Upper lobe of left lung (tissue), 6 donors: ENCODE measurements at regions not wholly inside any gene's neighbourhood (a gene's known extent, or its start where the extent isn't known, plus 50 kb on each side); places are given as distances from the start of the nearest gene placed in this dataset.
A peak's percentile ranks its signal among the peaks of the same experiment; 100 is the strongest.

Experiments
- ATAC-seq, 2 donors: fragments of 200-7000 bp; cut with Tn5 transposase; one replicate each; pipeline ENCODE4 v1.9.1; 2022; ENCODE audit warnings: mild to moderate bottlenecking in 2 of 2, moderate library complexity in 2 of 2; ENCODE audit not compliant: low FRiP score in 2 of 2
- DNase-seq, 2 donors: peaks; one replicate each; pipeline ENCODE4 v3.0.0-alpha.2; 2019 to 2020
- H3K27ac ChIP-seq, 4 donors: fragments of 200-600 bp; sonication (generic); one replicate each; pipeline ENCODE4 v1.5.1; 2016 to 2019
- H3K27me3 ChIP-seq, 4 donors: fragments of 200-600 bp; sonication (generic); one replicate each; pipeline ENCODE4 v1.5.1; 2017 to 2019
- H3K36me3 ChIP-seq, 4 donors: fragments of 200-600 bp; sonication (generic); one replicate each; pipeline ENCODE4 v1.5.1; 2016 to 2019
- H3K4me1 ChIP-seq, 4 donors: fragments of 200-600 bp; sonication (generic); one replicate each; pipeline ENCODE4 v1.5.1; 2018 to 2019
- H3K4me3 ChIP-seq, 4 donors: fragments of 200-600 bp; sonication (generic); one replicate each; pipeline ENCODE4 v1.5.1; 2017 to 2019; ENCODE audit warnings: mild to moderate bottlenecking in 2 of 4, moderate library complexity in 1 of 4
- H3K9me3 ChIP-seq, 4 donors: fragments of 200-600 bp; sonication (generic); one replicate each; pipeline ENCODE4 v1.5.1; 2018 to 2019
- EP300 ChIP-seq, 4 donors: sonication (generic); formaldehyde crosslinking; IDR thresholded peaks; one replicate each; pipeline ENCODE4 v1.5.1; 2017; ENCODE audit warnings: antibody characterized with exemption in 4 of 4, control low read depth in 2 of 4
- POLR2A ChIP-seq, 4 donors: fragments of 450-650 bp; IDR thresholded peaks; one replicate each; pipeline ENCODE4 v1.5.1; 2016 to 2017; ENCODE audit warnings: antibody characterized with exemption in 4 of 4, mild to moderate bottlenecking in 2 of 4
- POLR2AphosphoS5 ChIP-seq, 2 donors: sonication (generic); formaldehyde crosslinking; IDR thresholded peaks; one replicate each; pipeline ENCODE4 v1.5.1; 2017; ENCODE audit warnings: antibody characterized with exemption in 2 of 2
- WGBS, 2 donors: methylation state at CpG; one replicate each; pipeline ENCODE4 v1.1.5; 2017 to 2018; 5-methylcytosine and 5-hydroxymethylcytosine counted together
- TF ChIP-seq, protein P1 (sequence below), 6 experiments: fragments of 450-650 bp in 4 of 6; fragments of 200-600 bp in 2 of 6; sonication (generic) in 2 of 6; IDR thresholded peaks; one replicate each; pipeline ENCODE4 v1.5.1; 2016 to 2019; ENCODE audit warnings: antibody characterized with exemption in 6 of 6
- donor health status: DM: no; HTN: no; CAD: no; lungs with moderate emphysema.
- donor health status: DM: no; HTN: yes; CAD: no; lungs with severe emphysema.

DNA sequence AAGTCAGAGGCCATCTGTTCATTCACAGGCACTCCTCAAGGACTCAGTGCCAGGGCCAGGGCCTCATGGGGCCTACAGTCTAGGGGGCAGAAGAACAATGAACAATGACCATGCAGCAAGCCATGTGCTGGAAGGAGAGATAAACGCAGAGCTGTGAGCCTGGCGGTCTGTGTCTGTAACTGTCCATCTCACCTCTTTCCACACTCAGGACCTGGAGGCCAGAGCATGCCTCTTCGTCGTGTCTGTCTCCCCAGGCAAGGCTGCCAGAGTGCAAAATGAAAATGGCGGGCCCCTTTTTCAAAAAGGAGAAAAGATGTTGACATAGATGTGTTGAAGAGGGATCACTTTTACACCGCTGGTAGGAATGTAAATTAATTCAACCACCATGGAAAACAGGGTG is 78.5 kb downstream of the MSX1 start:
- DNase-seq, result no peak
- Histone ChIP-seq H3K36me3 (no peaks in the 10 kb centered on the region), H3K27ac (no peak overlapping the region), H3K9me3 (no peaks in the 10 kb centered on the region), H3K4me1 (no peaks in the 10 kb centered on the region), H3K27me3 (no peaks in the 10 kb centered on the region), H3K4me3 (no peak overlapping the region)
- WGBS, 2 donors, result 80 to 87% methylated on average over 6 of the region's 6 CpGs
- no peak for ATAC-seq
- TF ChIP-seq POLR2AphosphoS5 (IDR thresholded peaks at IDR 0.05) (no peak), EP300 (IDR thresholded peaks at IDR 0.05) (no peak), POLR2A (IDR thresholded peaks at IDR 0.05) (no peak)
- TF ChIP-seq, protein P1, sequence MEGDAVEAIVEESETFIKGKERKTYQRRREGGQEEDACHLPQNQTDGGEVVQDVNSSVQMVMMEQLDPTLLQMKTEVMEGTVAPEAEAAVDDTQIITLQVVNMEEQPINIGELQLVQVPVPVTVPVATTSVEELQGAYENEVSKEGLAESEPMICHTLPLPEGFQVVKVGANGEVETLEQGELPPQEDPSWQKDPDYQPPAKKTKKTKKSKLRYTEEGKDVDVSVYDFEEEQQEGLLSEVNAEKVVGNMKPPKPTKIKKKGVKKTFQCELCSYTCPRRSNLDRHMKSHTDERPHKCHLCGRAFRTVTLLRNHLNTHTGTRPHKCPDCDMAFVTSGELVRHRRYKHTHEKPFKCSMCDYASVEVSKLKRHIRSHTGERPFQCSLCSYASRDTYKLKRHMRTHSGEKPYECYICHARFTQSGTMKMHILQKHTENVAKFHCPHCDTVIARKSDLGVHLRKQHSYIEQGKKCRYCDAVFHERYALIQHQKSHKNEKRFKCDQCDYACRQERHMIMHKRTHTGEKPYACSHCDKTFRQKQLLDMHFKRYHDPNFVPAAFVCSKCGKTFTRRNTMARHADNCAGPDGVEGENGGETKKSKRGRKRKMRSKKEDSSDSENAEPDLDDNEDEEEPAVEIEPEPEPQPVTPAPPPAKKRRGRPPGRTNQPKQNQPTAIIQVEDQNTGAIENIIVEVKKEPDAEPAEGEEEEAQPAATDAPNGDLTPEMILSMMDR (IDR thresholded peaks at IDR 0.05), result no peak

DNA sequence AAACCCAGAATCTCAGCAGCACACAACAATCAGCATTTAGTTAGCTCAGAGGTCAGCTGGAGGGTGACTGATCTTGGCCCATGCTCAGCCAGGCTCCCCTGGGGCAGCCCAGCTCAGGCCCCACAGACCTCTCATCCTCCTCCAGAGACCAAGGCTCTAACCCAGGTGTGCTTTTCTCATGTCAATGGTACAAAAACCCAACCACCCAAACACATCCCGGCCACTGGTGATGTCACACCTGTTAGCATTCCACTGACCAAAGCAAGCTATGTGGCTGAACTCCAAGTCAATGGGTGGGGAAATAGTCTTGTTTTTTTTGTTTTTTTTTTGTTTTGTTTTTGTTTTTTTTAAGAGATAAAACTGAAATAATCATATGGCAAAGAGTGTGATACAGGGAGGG is 77.5 kb downstream of the CYTL1 start:
- Histone ChIP-seq H3K4me1 (no peaks in the 10 kb centered on the region), H3K27me3 (no peaks in the 10 kb centered on the region), H3K36me3 (no peaks in the 10 kb centered on the region), H3K4me3 (no peak overlapping the region), H3K9me3 (no peaks in the 10 kb centered on the region), H3K27ac (no peak overlapping the region)
- no peak for ATAC-seq
- 93 to 100% methylated on average over 1 of the region's 1 CpG for WGBS, 2 donors
- TF ChIP-seq, protein P1 (IDR thresholded peaks at IDR 0.05), result no peak
- TF ChIP-seq EP300 (IDR thresholded peaks at IDR 0.05) (no peak), POLR2A (IDR thresholded peaks at IDR 0.05) (no peak), POLR2AphosphoS5 (IDR thresholded peaks at IDR 0.05) (no peak)
- peak in 1 of 2 donors; percentile 11 for DNase-seq

DNA sequence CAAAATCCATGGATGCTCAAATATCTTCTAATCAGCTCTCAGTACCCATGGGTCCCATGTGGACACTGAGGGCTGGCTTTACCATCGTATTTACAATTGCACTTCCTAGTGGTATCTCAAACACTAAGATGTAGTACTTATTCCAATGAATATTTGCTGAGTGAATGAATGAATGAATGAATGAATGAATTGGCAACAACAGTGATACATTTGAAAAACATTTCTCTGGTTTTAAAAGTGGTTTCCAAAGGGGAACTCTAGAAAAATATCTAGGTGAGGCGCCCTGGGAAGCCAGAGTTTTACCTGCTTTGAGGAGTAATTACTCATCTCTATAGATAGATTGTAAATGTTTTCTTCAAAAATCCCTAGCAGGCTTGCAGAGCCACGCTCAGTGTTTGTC is 76.6 kb downstream of the CYTL1 start:
- Histone ChIP-seq H3K27me3 (no peaks in the 10 kb centered on the region), H3K4me1 (no peaks in the 10 kb centered on the region)
- 68 to 75% methylated on average over 3 of the region's 3 CpGs for WGBS, 2 donors

DNA sequence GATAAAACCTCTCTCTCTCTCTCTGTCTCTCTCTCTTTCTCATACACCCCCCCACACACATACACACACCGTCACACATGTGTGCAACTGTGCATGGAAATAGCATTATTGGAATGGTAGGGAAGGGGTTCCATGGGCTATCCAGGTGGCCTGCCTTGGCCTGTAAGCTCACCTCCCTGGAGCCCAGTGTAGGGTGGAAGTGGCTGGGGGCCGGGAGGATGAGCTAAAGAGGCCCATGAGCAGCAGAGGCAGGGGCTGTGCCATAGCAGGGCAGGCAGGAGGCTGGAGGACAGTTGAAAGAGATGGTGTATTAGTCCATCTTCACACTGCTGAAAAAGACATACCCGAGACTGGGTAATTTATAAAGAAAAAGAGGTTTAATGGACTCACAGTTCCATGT is 74.2 kb downstream of the CYTL1 start:
- TF ChIP-seq EP300 (IDR thresholded peaks at IDR 0.05) (no peak), POLR2A (IDR thresholded peaks at IDR 0.05) (no peak), POLR2AphosphoS5 (IDR thresholded peaks at IDR 0.05) (no peak)
- TF ChIP-seq, protein P1 (IDR thresholded peaks at IDR 0.05), result no peak
- WGBS, 2 donors, result 46 to 72% methylated on average over 3 of the region's 3 CpGs
- ATAC-seq, result no peak

More for the DNA sequence above, 76.6 kb downstream of the CYTL1 start:
- DNase-seq (no peak), ATAC-seq (no peak)
- H3K36me3 ChIP-seq, result no peaks in the 10 kb centered on the region
- TF ChIP-seq POLR2A (IDR thresholded peaks at IDR 0.05) (no peak), EP300 (IDR thresholded peaks at IDR 0.05) (no peak), POLR2AphosphoS5 (IDR thresholded peaks at IDR 0.05) (no peak)
- TF ChIP-seq, protein P1 (IDR thresholded peaks at IDR 0.05), result no peak
- H3K27ac ChIP-seq, result no peak overlapping the region
- no peak overlapping the region for H3K4me3 ChIP-seq
- H3K9me3 ChIP-seq, result no peaks in the 10 kb centered on the region

DNA sequence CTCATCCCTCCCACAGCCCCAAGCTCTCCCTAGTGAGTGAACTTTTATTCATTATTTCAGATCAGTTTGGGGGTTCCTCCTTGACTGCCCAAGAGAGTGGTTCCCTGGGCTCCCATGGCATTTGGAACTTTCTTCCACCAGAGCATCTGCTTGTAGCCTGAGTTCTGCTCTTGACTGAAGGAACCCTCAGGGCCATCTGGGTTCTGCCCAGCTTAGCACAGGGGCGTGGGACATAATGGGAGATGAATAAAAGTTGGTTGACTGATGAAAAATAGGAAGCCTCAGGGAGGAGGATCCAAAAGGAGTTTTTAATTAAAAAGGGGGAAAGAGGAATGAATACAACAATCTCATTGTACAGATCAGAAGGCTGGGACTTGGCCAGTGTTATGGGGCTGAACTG is 73.4 kb downstream of the CYTL1 start:
- Histone ChIP-seq H3K4me1 (no peaks in the 10 kb centered on the region), H3K27ac (no peak overlapping the region), H3K4me3 (no peak overlapping the region), H3K36me3 (no peaks in the 10 kb centered on the region), H3K27me3 (no peaks in the 10 kb centered on the region), H3K9me3 (no peaks in the 10 kb centered on the region)
- WGBS, 2 donors, result 0 to 76% methylated on average over 1 of the region's 1 CpG
- DNase-seq, result no peak
- ATAC-seq, result no peak
- TF ChIP-seq POLR2AphosphoS5 (IDR thresholded peaks at IDR 0.05) (no peak), EP300 (IDR thresholded peaks at IDR 0.05) (no peak), POLR2A (IDR thresholded peaks at IDR 0.05) (no peak)
- TF ChIP-seq, protein P1 (IDR thresholded peaks at IDR 0.05), result no peak

More for the DNA sequence above, 74.2 kb downstream of the CYTL1 start:
- no peaks in the 10 kb centered on the region for H3K36me3 ChIP-seq
- no peak for DNase-seq
- H3K4me1 ChIP-seq, result no peaks in the 10 kb centered on the region
- no peaks in the 10 kb centered on the region for H3K27me3 ChIP-seq
- no peaks in the 10 kb centered on the region for H3K9me3 ChIP-seq
- H3K4me3 ChIP-seq, result no peak overlapping the region
- no peak overlapping the region for H3K27ac ChIP-seq
